Mesothelial cell of epicardium (in vitro differentiated cells): ENCODE measurements at regions not wholly inside any gene's neighbourhood (a gene's known extent, or its start where the extent isn't known, plus 50 kb on each side); places are given as distances from the start of the nearest gene placed in this dataset.

Source experiments
- DNase-seq, 2 experiments: peaks; one replicate each; pipeline ENCODE4 v3.0.0; 2021; ENCODE audit warnings: low spot score in 2 of 2; ENCODE audit not compliant: unreplicated experiment in 2 of 2
- H3K27ac Mint-ChIP-seq: 2 replicates; pipeline ENCODE4 v1.8.0; 2021; ENCODE audit warnings: mixed read lengths
- H3K27me3 Mint-ChIP-seq: 2 replicates; pipeline ENCODE4 v1.8.0; 2021; ENCODE audit warnings: low read depth, mixed read lengths
- H3K36me3 Mint-ChIP-seq: 2 replicates; pipeline ENCODE4 v1.8.0; 2021; ENCODE audit warnings: mixed read lengths
- H3K4me1 Mint-ChIP-seq: 2 replicates; pipeline ENCODE4 v1.8.0; 2021; ENCODE audit warnings: mixed read lengths
- H3K4me3 Mint-ChIP-seq: 2 replicates; pipeline ENCODE4 v1.8.0; 2021; ENCODE audit warnings: mild to moderate bottlenecking, moderate library complexity, mixed read lengths
- H3K9me3 Mint-ChIP-seq: 2 replicates; pipeline ENCODE4 v1.8.0; 2021; ENCODE audit warnings: mixed read lengths
- CTCF ChIP-seq: fragments of 200-600 bp; sonication (generic); IDR thresholded peaks from one replicate; pipeline ENCODE4 v1.5.0; 2021; ENCODE audit warnings: antibody characterized with exemption; ENCODE audit not compliant: unreplicated experiment

GRCh38 chr2:220442012-220442411, 814.6 kb downstream of the SLC4A3 start:
- Mint-ChIP-seq H3K4me1 (no peaks in the 10 kb centered on the region), H3K27me3 (no peaks in the 10 kb centered on the region), H3K9me3 (peaks cover 10% of the 10 kb centered on the region), H3K36me3 (no peaks in the 10 kb centered on the region), H3K27ac (no peak overlapping the region), H3K4me3 (no peak overlapping the region)
- no peak for TF ChIP-seq CTCF
- DNase-seq = no peak

GRCh38 chr2:220445429-220446105, 818.1 kb downstream of the SLC4A3 start:
- Mint-ChIP-seq H3K4me3 (no peak overlapping the region), H3K36me3 (no peaks in the 10 kb centered on the region), H3K27me3 (no peaks in the 10 kb centered on the region), H3K27ac (no peak overlapping the region), H3K9me3 (peaks cover 11% of the 10 kb centered on the region), H3K4me1 (no peaks in the 10 kb centered on the region)
- no peak for DNase-seq
- TF ChIP-seq CTCF = no peak

GRCh38 chr2:220446106-220446712, 818.8 kb downstream of the SLC4A3 start:
- Mint-ChIP-seq H3K4me1 (no peaks in the 10 kb centered on the region), H3K9me3 (peaks cover 11% of the 10 kb centered on the region), H3K4me3 (no peak overlapping the region), H3K36me3 (no peaks in the 10 kb centered on the region), H3K27ac (no peak overlapping the region), H3K27me3 (no peaks in the 10 kb centered on the region)
- no peak for TF ChIP-seq CTCF
- DNase-seq = no peak

- H3K27ac Mint-ChIP-seq = no peak overlapping the region
- H3K9me3 Mint-ChIP-seq = peaks cover 11% of the 10 kb centered on the region
- H3K4me3 Mint-ChIP-seq = no peak overlapping the region
- DNase-seq = no peak
- TF ChIP-seq CTCF = no peak
- H3K27me3 Mint-ChIP-seq = peaks cover 9% of the 10 kb centered on the region
- no peaks in the 10 kb centered on the region for H3K4me1 Mint-ChIP-seq
- H3K36me3 Mint-ChIP-seq = no peaks in the 10 kb centered on the region
These were observed 823.4 kb downstream of the SLC4A3 start for GRCh38 chr2:220450846-220451245.

GRCh38 chr2:220451438-220451837, 824.0 kb downstream of the SLC4A3 start:
- no peak for DNase-seq
- Mint-ChIP-seq H3K4me1 (no peaks in the 10 kb centered on the region), H3K9me3 (peaks cover 11% of the 10 kb centered on the region), H3K27ac (no peak overlapping the region), H3K4me3 (no peak overlapping the region), H3K36me3 (no peaks in the 10 kb centered on the region), H3K27me3 (peaks cover 11% of the 10 kb centered on the region)
- no peak for TF ChIP-seq CTCF
